SK-N-MC (cell line): ENCODE measurements at regions not wholly inside any gene's neighbourhood (a gene's known extent, or its start where the extent isn't known, plus 50 kb on each side); places are given as distances from the start of the nearest gene placed in this dataset.

Source experiments
- EZH2 ChIP-seq: fragments of 200-600 bp; sonication (generic); IDR thresholded peaks from one replicate; pipeline ENCODE4 v1.6.1; 2017; ENCODE audit warnings: antibody characterized with exemption
- POLR2AphosphoS5 ChIP-seq: IDR thresholded peaks from 2 replicates; pipeline ENCODE4 v1.6.1; 2012; ENCODE audit warnings: mild to moderate bottlenecking, low read depth, low read length, borderline replicate concordance

DNA sequence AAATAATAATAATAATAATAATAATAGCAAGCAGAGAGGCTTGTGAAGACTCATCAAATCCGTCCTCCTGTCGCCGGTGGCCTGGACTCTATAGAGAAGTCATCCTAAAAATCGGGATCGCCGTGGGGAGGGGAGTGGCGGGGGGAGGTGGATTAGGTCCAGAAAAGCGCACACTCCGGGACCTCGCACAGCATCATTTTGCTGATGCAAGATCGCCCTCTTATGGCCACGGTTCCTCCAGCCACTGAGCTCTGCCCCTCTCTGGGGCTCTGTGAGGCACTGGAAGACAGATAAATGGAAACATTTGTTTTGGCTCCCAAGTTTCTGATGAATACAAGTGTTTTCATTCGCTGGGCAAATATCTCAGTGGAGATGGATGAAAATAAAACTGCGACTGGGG, 612.0 kb downstream of the MATN1 start:
- TF ChIP-seq EZH2 = no peak
- no peak for TF ChIP-seq POLR2AphosphoS5
